Gastroesophageal sphincter (tissue), 4 donors: ENCODE measurements at regions not wholly inside any gene's neighbourhood (a gene's known extent, or its start where the extent isn't known, plus 50 kb on each side); places are given as distances from the start of the nearest gene placed in this dataset.
A peak's percentile ranks its signal among the peaks of the same experiment; 100 is the strongest.

ENCODE experiments used
- ATAC-seq: fragments of 150-250 bp; one replicate; pipeline ENCODE4 v1.9.1; 2016; ENCODE audit warnings: mild to moderate bottlenecking, moderate library complexity
- H3K27ac ChIP-seq, 4 donors: fragments of 200-600 bp; sonication (generic) in 3 of 4; 1 replicate in 3 of 4; 2 replicates in 1 of 4; pipeline ENCODE4 v1.5.1; 2016 to 2019
- H3K27me3 ChIP-seq: fragments of 200-600 bp; sonication (generic); one replicate; pipeline ENCODE4 v1.5.1; 2019
- H3K36me3 ChIP-seq, 2 donors: fragments of 200-600 bp; sonication (generic); one replicate each; pipeline ENCODE4 v1.5.1; 2019; ENCODE audit warnings: control low read depth in 1 of 2
- H3K4me1 ChIP-seq, 3 donors: fragments of 200-600 bp; sonication (generic); 1 replicate in 2 of 3; 2 replicates in 1 of 3; pipeline ENCODE4 v1.5.1; 2016 to 2019; ENCODE audit warnings: control low read depth in 2 of 3
- H3K4me3 ChIP-seq, 2 donors: fragments of 200-600 bp; sonication (generic); one replicate each; pipeline ENCODE4 v1.5.1; 2019; ENCODE audit warnings: mild to moderate bottlenecking in 1 of 2, moderate library complexity in 1 of 2
- H3K9me3 ChIP-seq, 3 donors: fragments of 200-600 bp; sonication (generic); one replicate each; pipeline ENCODE4 v1.5.1; 2017 to 2019; ENCODE audit warnings: control low read depth in 2 of 3
- CTCF ChIP-seq, 4 experiments: fragments of 200-600 bp in 2 of 4; fragments of 450-650 bp in 2 of 4; sonication (generic) in 1 of 4; IDR thresholded peaks; one replicate each; pipeline ENCODE4 v1.5.1; 2017 to 2019; ENCODE audit warnings: antibody characterized with exemption in 4 of 4, mild to moderate bottlenecking in 2 of 4, moderate library complexity in 2 of 4
- EP300 ChIP-seq: sonication (generic); formaldehyde crosslinking; IDR thresholded peaks from one replicate; pipeline ENCODE4 v1.6.1; 2017; ENCODE audit warnings: antibody characterized with exemption, mild to moderate bottlenecking
- POLR2A ChIP-seq, 2 donors: fragments of 450-650 bp; IDR thresholded peaks; one replicate each; pipeline ENCODE4 v1.6.1; 2017; ENCODE audit warnings: antibody characterized with exemption in 2 of 2, mild to moderate bottlenecking in 2 of 2, moderate library complexity in 1 of 2
- POLR2AphosphoS5 ChIP-seq: sonication (generic); formaldehyde crosslinking; IDR thresholded peaks from one replicate; pipeline ENCODE4 v1.6.1; 2017; ENCODE audit warnings: antibody characterized with exemption
- WGBS, 2 donors: methylation state at CpG; one replicate each; pipeline ENCODE4 v1.1.5; 2018; ENCODE audit warnings: low coverage in 1 of 2; 5-methylcytosine and 5-hydroxymethylcytosine counted together

GRCh38 chr2:226680719-226681118 lies 118.9 kb downstream of the IRS1 start:
- Histone ChIP-seq H3K4me3 (no peak overlapping the region), H3K9me3 (no peaks in the 10 kb centered on the region), H3K27me3 (no peaks in the 10 kb centered on the region), H3K27ac (no peak overlapping the region), H3K4me1 (no peaks in the 10 kb centered on the region), H3K36me3 (no peaks in the 10 kb centered on the region)
- ATAC-seq, result no peak
- TF ChIP-seq POLR2A (IDR thresholded peaks at IDR 0.05), result no peak
- 81 to 86% methylated on average over 3 of the region's 3 CpGs for WGBS, 2 donors

- Histone ChIP-seq H3K4me1 (no peaks in the 10 kb centered on the region), H3K27me3 (no peaks in the 10 kb centered on the region), H3K9me3 (no peaks in the 10 kb centered on the region), H3K36me3 (no peaks in the 10 kb centered on the region), H3K4me3 (no peak overlapping the region), H3K27ac (no peak overlapping the region)
- TF ChIP-seq EP300 (no peak), CTCF (IDR thresholded peaks at IDR 0.05) (no peak), POLR2AphosphoS5 (no peak), POLR2A (IDR thresholded peaks at IDR 0.05) (no peak)
- 86 to 92% methylated on average over 2 to 7 of the region's 7 CpGs for WGBS, 2 donors
- ATAC-seq, result no peak
Measured at GRCh38 chr2:226679389-226680065, 120.1 kb downstream of the IRS1 start.

- Histone ChIP-seq H3K4me3 (no peak overlapping the region), H3K27me3 (no peaks in the 10 kb centered on the region), H3K9me3 (no peaks in the 10 kb centered on the region), H3K36me3 (no peaks in the 10 kb centered on the region), H3K27ac (no peak overlapping the region), H3K4me1 (peaks cover 0 to 10% (median 4%) of the 10 kb centered on the region in 3 donors)
- WGBS, 2 donors, result 74 to 100% methylated on average over 3 to 4 of the region's 4 CpGs
- no peak for ATAC-seq
- TF ChIP-seq EP300 (no peak), POLR2AphosphoS5 (no peak), CTCF (IDR thresholded peaks at IDR 0.05) (no peak), POLR2A (IDR thresholded peaks at IDR 0.05) (no peak)
Measured at GRCh38 chr2:226678422-226678821, 121.2 kb downstream of the IRS1 start.

GRCh38 chr2:226677080-226677479 lies 122.5 kb downstream of the IRS1 start:
- H3K36me3 ChIP-seq, result no peaks in the 10 kb centered on the region
- H3K4me3 ChIP-seq, result no peak overlapping the region
- no peak overlapping the region for H3K27ac ChIP-seq
- 77 to 82% methylated on average over 4 of the region's 4 CpGs for WGBS, 2 donors
- H3K9me3 ChIP-seq, result no peaks in the 10 kb centered on the region
- no peak for ATAC-seq
- H3K4me1 ChIP-seq, result peaks cover 0 to 13% (median 4%) of the 10 kb centered on the region in 3 donors
- TF ChIP-seq POLR2A (IDR thresholded peaks at IDR 0.05), result no peak
- no peak for TF ChIP-seq POLR2AphosphoS5
- TF ChIP-seq CTCF (IDR thresholded peaks at IDR 0.05), result no peak
- TF ChIP-seq EP300, result no peak
- H3K27me3 ChIP-seq, result no peaks in the 10 kb centered on the region

GRCh38 chr2:226676618-226677017 lies 123.0 kb downstream of the IRS1 start:
- no peak for TF ChIP-seq POLR2AphosphoS5
- H3K9me3 ChIP-seq, result no peaks in the 10 kb centered on the region
- no peak overlapping the region for H3K4me3 ChIP-seq
- no peak for ATAC-seq
- H3K27ac ChIP-seq, result no peak overlapping the region
- 70 to 79% methylated on average over 1 of the region's 1 CpG for WGBS, 2 donors
- H3K36me3 ChIP-seq, result no peaks in the 10 kb centered on the region
- H3K4me1 ChIP-seq, result peaks cover 0 to 13% (median 4%) of the 10 kb centered on the region in 3 donors
- no peaks in the 10 kb centered on the region for H3K27me3 ChIP-seq

- ATAC-seq, result peak; percentile 39
- 20% methylated on average over 2 of the region's 2 CpGs for WGBS, 2 donors
- H3K4me1 ChIP-seq, result peaks cover 0 to 13% (median 4%) of the 10 kb centered on the region in 3 donors
- no peaks in the 10 kb centered on the region for H3K27me3 ChIP-seq
- no peak overlapping the region for H3K27ac ChIP-seq
- no peak overlapping the region for H3K4me3 ChIP-seq
- TF ChIP-seq POLR2AphosphoS5 (no peak), POLR2A (IDR thresholded peaks at IDR 0.05) (no peak), EP300 (no peak), CTCF (IDR thresholded peaks at IDR 0.05) (no peak)
- H3K36me3 ChIP-seq, result no peaks in the 10 kb centered on the region
- no peaks in the 10 kb centered on the region for H3K9me3 ChIP-seq
Measured at GRCh38 chr2:226674123-226674522, 125.5 kb downstream of the IRS1 start.
